ENCODE measurements at regions not wholly inside any gene's neighbourhood (a gene's known extent, or its start where the extent isn't known, plus 50 kb on each side); places are given as distances from the start of the nearest gene placed in this dataset.

DNA sequence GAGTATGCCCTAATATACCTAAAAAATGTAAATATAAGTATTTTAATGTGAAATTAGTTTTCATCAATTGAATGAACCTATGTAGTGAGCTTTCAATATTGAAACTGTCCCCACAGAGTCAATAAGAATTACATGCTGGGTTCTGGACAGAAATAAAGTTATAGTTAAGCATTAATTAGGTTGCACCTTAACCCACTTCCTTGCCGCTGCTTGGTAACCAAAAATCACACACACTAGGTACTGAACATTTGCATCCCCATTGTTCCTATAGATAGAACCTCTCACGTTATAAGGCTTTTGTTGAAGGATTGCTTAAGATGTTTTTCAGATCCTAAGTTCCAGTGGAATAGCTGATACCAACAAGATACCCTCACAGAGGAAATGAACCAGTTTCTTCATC lies 237.1 kb upstream of the OPRM1 start:
- WGBS (ENCODE audit: insufficient coverage), result no CpG with 5 or more reads among the region's 2 CpGs
- Histone ChIP-seq H3K27ac (ENCODE audit: low read length) (no peak overlapping the region), H3K4me1 (ENCODE audit: control insufficient read depth, insufficient read depth, low read length) (no peaks in the 10 kb centered on the region), H3K36me3 (ENCODE audit: control insufficient read depth, insufficient read depth, low read length) (no peaks in the 10 kb centered on the region), H3K4me3 (ENCODE audit: low read length) (no peak overlapping the region), H3K27me3 (ENCODE audit: control insufficient read depth, insufficient read depth, low read length) (no peaks in the 10 kb centered on the region), H3K9me3 (replicated peaks; ENCODE audit: control insufficient read depth, low read depth, low read length) (no peaks in the 10 kb centered on the region)
- DNase-seq, result no peak

DNA sequence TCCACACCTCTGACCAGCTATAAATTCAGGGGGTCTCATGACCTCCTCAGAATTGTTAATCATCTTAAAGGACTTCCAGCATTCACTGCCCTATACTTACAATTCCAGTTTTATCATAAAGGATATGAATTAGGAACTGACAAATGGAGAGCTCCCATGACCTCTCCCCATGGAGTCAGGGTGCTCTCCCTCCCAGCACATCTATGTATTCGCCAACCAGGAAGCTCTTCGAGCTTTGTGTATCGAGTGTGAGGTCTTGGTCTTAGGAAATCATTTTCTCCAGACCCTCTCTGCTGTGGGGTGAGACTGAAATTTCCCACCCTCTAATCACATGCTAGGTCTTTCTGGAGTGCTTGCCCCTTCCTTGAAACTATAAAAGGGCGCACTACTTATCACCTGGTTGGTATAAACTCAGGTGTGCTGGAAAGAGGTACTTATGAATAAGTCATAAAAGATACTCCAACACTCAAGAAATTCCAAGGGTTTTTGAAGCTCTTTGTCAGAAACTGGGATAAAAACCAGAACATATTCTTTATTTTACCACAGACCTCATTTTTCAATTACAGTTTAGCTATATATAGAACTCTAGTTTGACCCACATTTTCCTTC lies 238.4 kb upstream of the OPRM1 start:
- no peaks in the 10 kb centered on the region for H3K36me3 ChIP-seq (ENCODE audit: control insufficient read depth, insufficient read depth, low read length)
- H3K27ac ChIP-seq (ENCODE audit: low read length), result no peak overlapping the region
- no peak overlapping the region for H3K4me3 ChIP-seq (ENCODE audit: low read length)
- H3K27me3 ChIP-seq (ENCODE audit: control insufficient read depth, insufficient read depth, low read length), result no peaks in the 10 kb centered on the region
- no peaks in the 10 kb centered on the region for H3K4me1 ChIP-seq (ENCODE audit: control insufficient read depth, insufficient read depth, low read length)
- no peak for DNase-seq
- no peaks in the 10 kb centered on the region for H3K9me3 ChIP-seq (replicated peaks; ENCODE audit: control insufficient read depth, low read depth, low read length)
- no CpG with 5 or more reads among the region's 4 CpGs for WGBS (ENCODE audit: insufficient coverage)

DNA sequence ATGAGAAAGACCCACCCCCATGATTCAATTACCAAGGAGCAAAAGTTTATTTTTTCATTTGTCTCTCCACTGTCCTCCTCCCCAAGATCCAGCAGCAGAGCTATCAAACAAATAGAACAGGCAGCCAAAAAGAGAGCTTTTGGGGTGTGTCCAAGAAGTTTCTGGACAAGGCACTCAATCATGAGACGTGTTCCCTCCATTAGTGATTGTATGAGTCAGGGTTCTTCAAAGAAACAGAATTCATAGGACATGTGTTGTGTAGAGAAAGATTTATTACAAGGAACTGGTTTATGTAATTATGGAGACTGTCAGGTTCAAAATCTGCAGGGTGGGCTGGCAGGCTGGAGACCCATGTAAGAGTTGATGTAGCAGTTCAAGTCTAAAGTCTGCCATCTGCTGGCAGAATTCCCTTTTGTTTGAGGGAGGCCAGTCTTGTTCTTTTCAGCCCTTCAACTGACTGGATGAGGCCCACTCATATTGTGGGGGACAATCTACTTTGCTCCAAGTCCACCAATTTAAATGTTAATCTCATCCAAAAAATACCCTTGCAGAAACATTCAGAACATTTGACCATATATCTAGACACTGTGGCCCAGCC lies 248.1 kb upstream of the OPRM1 start:
- H3K9me3 ChIP-seq (replicated peaks; ENCODE audit: control insufficient read depth, low read depth, low read length), result no peaks in the 10 kb centered on the region
- 25% methylated on average over 1 of the region's 1 CpG for WGBS (ENCODE audit: insufficient coverage)
- H3K27me3 ChIP-seq (ENCODE audit: control insufficient read depth, insufficient read depth, low read length), result no peaks in the 10 kb centered on the region
- peak; percentile 33 for DNase-seq
- H3K36me3 ChIP-seq (ENCODE audit: control insufficient read depth, insufficient read depth, low read length), result no peaks in the 10 kb centered on the region
- H3K4me1 ChIP-seq (ENCODE audit: control insufficient read depth, insufficient read depth, low read length), result no peaks in the 10 kb centered on the region
- no peak overlapping the region for H3K27ac ChIP-seq (ENCODE audit: low read length)
- H3K4me3 ChIP-seq (ENCODE audit: low read length), result no peak overlapping the region

DNA sequence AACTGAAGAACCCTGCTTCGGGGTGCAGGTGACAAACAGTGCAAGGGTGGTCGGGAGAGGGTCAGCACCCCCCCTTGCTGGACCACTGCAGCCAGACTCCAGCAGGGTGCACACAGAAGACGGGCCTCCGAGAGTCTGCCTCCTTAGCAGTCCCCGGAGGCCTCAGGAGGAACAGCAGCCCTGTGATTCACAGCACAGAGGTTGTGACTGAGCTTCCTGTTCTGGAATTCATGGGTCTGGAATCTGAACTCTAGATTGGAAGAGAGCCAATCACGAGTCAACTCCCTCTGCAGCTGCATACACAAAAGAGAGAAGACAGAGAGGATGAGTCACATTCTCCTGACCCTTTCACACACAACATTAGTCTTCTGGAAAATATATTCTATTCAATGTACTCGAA lies 249.0 kb upstream of the OPRM1 start:
- DNase-seq, result peak; percentile 73

DNA sequence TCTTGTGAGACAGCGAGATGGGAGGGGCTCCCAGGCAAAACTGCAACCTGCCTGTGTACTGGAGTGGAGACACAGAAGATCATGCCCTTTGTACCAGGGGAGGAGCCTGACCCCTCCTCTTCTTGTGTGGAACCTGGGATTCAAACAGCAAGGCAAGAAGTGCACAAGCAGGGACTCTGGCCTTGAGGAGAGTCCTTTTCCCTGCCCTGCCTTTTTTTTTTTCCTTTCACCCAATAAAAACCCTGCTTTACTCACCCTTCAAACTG lies 251.8 kb upstream of the OPRM1 start:
- Histone ChIP-seq H3K27ac (ENCODE audit: low read length) (no peak overlapping the region), H3K4me3 (ENCODE audit: low read length) (no peak overlapping the region), H3K36me3 (ENCODE audit: control insufficient read depth, insufficient read depth, low read length) (no peaks in the 10 kb centered on the region), H3K9me3 (replicated peaks; ENCODE audit: control insufficient read depth, low read depth, low read length) (no peaks in the 10 kb centered on the region), H3K27me3 (ENCODE audit: control insufficient read depth, insufficient read depth, low read length) (no peaks in the 10 kb centered on the region), H3K4me1 (ENCODE audit: control insufficient read depth, insufficient read depth, low read length) (no peaks in the 10 kb centered on the region)
- DNase-seq, result no peak
- 100% methylated on average over 1 of the region's 1 CpG for WGBS (ENCODE audit: insufficient coverage)

More for the DNA sequence above, 249.0 kb upstream of the OPRM1 start:
- H3K4me3 ChIP-seq (ENCODE audit: low read length), result no peak overlapping the region
- H3K27ac ChIP-seq (ENCODE audit: low read length), result no peak overlapping the region
- no peaks in the 10 kb centered on the region for H3K27me3 ChIP-seq (ENCODE audit: control insufficient read depth, insufficient read depth, low read length)
- 61% methylated on average over 5 of the region's 7 CpGs for WGBS (ENCODE audit: insufficient coverage)
- no peaks in the 10 kb centered on the region for H3K9me3 ChIP-seq (replicated peaks; ENCODE audit: control insufficient read depth, low read depth, low read length)
- no peaks in the 10 kb centered on the region for H3K4me1 ChIP-seq (ENCODE audit: control insufficient read depth, insufficient read depth, low read length)
- H3K36me3 ChIP-seq (ENCODE audit: control insufficient read depth, insufficient read depth, low read length), result no peaks in the 10 kb centered on the region

DNA sequence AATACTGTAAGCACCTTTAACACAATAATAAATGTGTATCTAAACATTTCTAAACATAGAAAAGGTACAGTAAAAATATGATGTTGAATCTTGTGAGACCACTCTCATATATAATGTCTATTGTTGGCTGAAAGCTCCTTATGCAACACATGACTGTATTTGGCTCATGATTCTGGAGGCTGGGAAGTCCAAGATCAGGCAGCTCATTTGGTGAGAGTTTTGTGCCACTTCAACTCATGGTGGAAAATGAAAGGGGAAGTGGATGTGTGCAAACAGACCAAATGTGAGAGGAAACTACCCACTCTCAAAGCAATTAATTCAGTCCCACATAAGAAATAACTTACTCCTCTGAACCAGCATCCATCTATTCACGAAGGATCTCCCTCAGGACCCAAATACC lies 257.7 kb upstream of the OPRM1 start:
- no peak for DNase-seq
- H3K36me3 ChIP-seq (ENCODE audit: control insufficient read depth, insufficient read depth, low read length), result no peaks in the 10 kb centered on the region
- WGBS (ENCODE audit: insufficient coverage), result 43% methylated on average over 1 of the region's 1 CpG

DNA sequence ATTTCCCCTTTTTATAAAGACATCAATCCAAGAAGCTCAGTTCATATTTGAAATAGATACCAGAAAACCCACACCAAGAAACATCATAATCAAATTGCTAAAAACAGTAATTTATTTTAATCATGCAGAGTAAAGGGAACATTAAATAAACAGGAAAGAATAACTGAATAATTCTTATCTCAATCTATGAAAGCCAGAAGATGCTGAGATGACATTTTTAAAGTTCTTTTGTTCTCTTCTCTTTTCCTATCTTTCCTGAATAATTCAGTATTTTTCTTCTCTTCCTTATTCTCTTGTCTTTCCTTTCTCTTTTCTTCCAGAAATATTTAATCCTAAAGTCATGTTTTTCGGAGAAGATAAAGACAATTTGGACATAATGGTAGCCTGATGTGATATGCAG lies 259.0 kb upstream of the OPRM1 start:
- WGBS (ENCODE audit: insufficient coverage), result no CpG with 5 or more reads among the region's 1 CpG
- Histone ChIP-seq H3K27me3 (ENCODE audit: control insufficient read depth, insufficient read depth, low read length) (no peaks in the 10 kb centered on the region), H3K4me1 (ENCODE audit: control insufficient read depth, insufficient read depth, low read length) (no peaks in the 10 kb centered on the region), H3K4me3 (ENCODE audit: low read length) (no peak overlapping the region), H3K27ac (ENCODE audit: low read length) (no peak overlapping the region), H3K9me3 (replicated peaks; ENCODE audit: control insufficient read depth, low read depth, low read length) (no peaks in the 10 kb centered on the region), H3K36me3 (ENCODE audit: control insufficient read depth, insufficient read depth, low read length) (no peaks in the 10 kb centered on the region)
- no peak for DNase-seq

More for the DNA sequence above, 257.7 kb upstream of the OPRM1 start:
- Histone ChIP-seq H3K4me1 (ENCODE audit: control insufficient read depth, insufficient read depth, low read length) (no peaks in the 10 kb centered on the region), H3K27me3 (ENCODE audit: control insufficient read depth, insufficient read depth, low read length) (no peaks in the 10 kb centered on the region), H3K4me3 (ENCODE audit: low read length) (no peak overlapping the region), H3K27ac (ENCODE audit: low read length) (no peak overlapping the region), H3K9me3 (replicated peaks; ENCODE audit: control insufficient read depth, low read depth, low read length) (no peaks in the 10 kb centered on the region)

DNA sequence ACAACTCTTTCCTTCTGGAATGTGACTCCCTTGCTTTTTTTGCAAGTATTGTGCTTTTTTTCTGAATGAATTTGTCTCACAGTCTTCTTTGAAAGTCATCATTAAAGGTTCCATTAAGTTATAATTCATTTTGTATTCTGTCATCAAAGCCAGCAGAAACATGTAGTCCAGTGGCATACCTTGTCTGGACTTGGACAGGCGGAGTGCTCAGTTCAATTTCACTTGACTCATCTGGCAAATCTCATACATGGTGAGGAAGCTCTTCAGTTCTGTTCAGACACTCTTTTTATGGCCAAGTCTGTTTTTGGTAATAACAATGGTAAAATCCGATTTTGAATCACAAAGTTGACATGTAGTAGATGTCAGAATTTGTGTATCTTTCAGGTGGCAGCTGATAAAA lies 260.8 kb upstream of the OPRM1 start:
- no peaks in the 10 kb centered on the region for H3K9me3 ChIP-seq (replicated peaks; ENCODE audit: control insufficient read depth, low read depth, low read length)
- no peaks in the 10 kb centered on the region for H3K27me3 ChIP-seq (ENCODE audit: control insufficient read depth, insufficient read depth, low read length)
- no peak for DNase-seq
- H3K27ac ChIP-seq (ENCODE audit: low read length), result no peak overlapping the region
- H3K36me3 ChIP-seq (ENCODE audit: control insufficient read depth, insufficient read depth, low read length), result no peaks in the 10 kb centered on the region
- no peak overlapping the region for H3K4me3 ChIP-seq (ENCODE audit: low read length)
- WGBS (ENCODE audit: insufficient coverage), result no CpG with 5 or more reads among the region's 2 CpGs
- no peaks in the 10 kb centered on the region for H3K4me1 ChIP-seq (ENCODE audit: control insufficient read depth, insufficient read depth, low read length)

DNA sequence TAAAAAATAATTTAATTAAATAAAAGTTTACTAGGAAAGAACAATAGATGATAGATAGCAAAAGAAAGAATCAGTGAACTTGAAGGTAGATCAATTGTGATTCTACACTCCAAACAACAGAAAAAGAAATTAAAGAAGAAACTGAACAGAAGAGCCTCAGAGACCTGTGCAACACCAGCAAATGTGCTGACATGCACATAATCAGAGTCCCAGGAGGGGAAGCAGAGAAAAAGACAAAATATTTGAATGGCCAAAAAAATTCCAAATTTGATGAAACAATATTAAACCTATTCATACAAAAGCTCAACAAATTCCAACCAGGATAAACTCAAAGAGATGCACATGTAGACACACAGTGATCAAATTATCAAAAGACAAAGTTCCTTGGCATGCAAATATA lies 267.5 kb upstream of the OPRM1 start:
- no peaks in the 10 kb centered on the region for H3K4me1 ChIP-seq (ENCODE audit: control insufficient read depth, insufficient read depth, low read length)
- H3K9me3 ChIP-seq (replicated peaks; ENCODE audit: control insufficient read depth, low read depth, low read length), result no peaks in the 10 kb centered on the region
- no peaks in the 10 kb centered on the region for H3K36me3 ChIP-seq (ENCODE audit: control insufficient read depth, insufficient read depth, low read length)
- no peaks in the 10 kb centered on the region for H3K27me3 ChIP-seq (ENCODE audit: control insufficient read depth, insufficient read depth, low read length)
- no peak for DNase-seq
- H3K4me3 ChIP-seq (ENCODE audit: low read length), result no peak overlapping the region
- H3K27ac ChIP-seq (ENCODE audit: low read length), result no peak overlapping the region

DNA sequence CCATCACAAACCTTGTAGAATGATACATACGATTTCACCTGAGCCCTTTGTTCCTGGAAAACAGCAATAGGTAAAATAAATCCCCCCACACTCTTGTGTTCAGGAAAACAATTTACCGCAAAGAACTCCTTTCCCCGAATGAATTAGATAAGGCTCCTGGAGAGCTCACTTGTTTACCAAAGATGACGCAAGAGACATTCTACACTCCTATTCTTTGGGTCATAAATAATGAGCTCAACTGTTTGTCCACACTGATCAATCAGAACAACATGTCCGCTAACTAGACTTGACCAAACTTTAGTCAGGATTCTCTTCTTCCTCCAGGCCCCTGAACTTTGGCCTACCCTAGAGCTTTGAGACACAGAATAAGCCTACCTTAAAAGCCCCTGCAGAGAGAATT lies 271.9 kb upstream of the OPRM1 start:
- WGBS (ENCODE audit: insufficient coverage), result 92% methylated on average over 5 of the region's 5 CpGs
- H3K27ac ChIP-seq (ENCODE audit: low read length), result no peak overlapping the region
- no peaks in the 10 kb centered on the region for H3K9me3 ChIP-seq (replicated peaks; ENCODE audit: control insufficient read depth, low read depth, low read length)
- no peaks in the 10 kb centered on the region for H3K27me3 ChIP-seq (ENCODE audit: control insufficient read depth, insufficient read depth, low read length)
- no peak for DNase-seq
- H3K4me3 ChIP-seq (ENCODE audit: low read length), result no peak overlapping the region
- no peaks in the 10 kb centered on the region for H3K4me1 ChIP-seq (ENCODE audit: control insufficient read depth, insufficient read depth, low read length)
- H3K36me3 ChIP-seq (ENCODE audit: control insufficient read depth, insufficient read depth, low read length), result no peaks in the 10 kb centered on the region

DNA sequence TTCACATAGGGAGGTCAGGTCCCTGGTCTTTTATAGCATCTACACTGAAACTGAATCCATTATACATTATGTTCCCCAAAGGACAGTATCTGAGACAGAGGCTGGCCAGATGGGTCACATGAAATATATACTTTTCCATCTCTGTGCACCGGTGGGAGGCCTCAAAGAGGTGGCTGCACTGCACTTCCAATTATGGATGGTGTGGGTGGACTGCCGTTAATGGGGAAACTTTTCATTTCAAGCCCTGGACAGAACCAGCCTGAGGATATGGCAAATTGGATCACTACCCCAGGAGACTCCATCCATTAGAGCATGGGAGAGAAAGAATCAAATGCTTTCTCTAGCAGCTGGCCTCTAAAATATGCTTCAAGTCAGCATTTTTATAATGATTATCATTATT lies 280.5 kb upstream of the OPRM1 start:
- Histone ChIP-seq H3K4me3 (ENCODE audit: low read length) (no peak overlapping the region), H3K36me3 (ENCODE audit: control insufficient read depth, insufficient read depth, low read length) (no peaks in the 10 kb centered on the region), H3K27me3 (ENCODE audit: control insufficient read depth, insufficient read depth, low read length) (no peaks in the 10 kb centered on the region), H3K4me1 (ENCODE audit: control insufficient read depth, insufficient read depth, low read length) (no peaks in the 10 kb centered on the region), H3K9me3 (replicated peaks; ENCODE audit: control insufficient read depth, low read depth, low read length) (no peaks in the 10 kb centered on the region), H3K27ac (ENCODE audit: low read length) (no peak overlapping the region)
- no CpG with 5 or more reads among the region's 2 CpGs for WGBS (ENCODE audit: insufficient coverage)
- no peak for DNase-seq
